ENCODE measurements at regions not wholly inside any gene's neighbourhood (a gene's known extent, or its start where the extent isn't known, plus 50 kb on each side); places are given as distances from the start of the nearest gene placed in this dataset.

- Histone ChIP-seq H3K27ac (ENCODE audit: extremely low read depth, low read depth, low read length) (no peak overlapping the region), H3K4me1 (ENCODE audit: control insufficient read depth, insufficient read depth, low read length) (no peaks in the 10 kb centered on the region), H3K9me3 (ENCODE audit: control insufficient read depth, insufficient read depth, low read depth, low read length) (no peaks in the 10 kb centered on the region), H3K4me3 (ENCODE audit: low read depth, low read length) (no peak overlapping the region), H3K36me3 (ENCODE audit: control insufficient read depth in 2 of 2, insufficient read depth in 1 of 2, low read length in 2 of 2) (no peaks in the 10 kb centered on the region)
- no peak for TF ChIP-seq ZNF112 (tag by site-specific recombination; IDR thresholded peaks at IDR 0.05)
- TF ChIP-seq ZNF423 (tag by site-specific recombination; IDR thresholded peaks at IDR 0.05) = no peak
- TF ChIP-seq ZNF626 (tag by site-specific recombination; IDR thresholded peaks at IDR 0.05) = no peak
- CTCF ChIA-PET = interaction anchor here (0.6 kb wide), 1 partner anchor 266 kb away, joined by 3 read pairs; no protein-coding TSS in a partner anchor
- POLR2A ChIA-PET = no interaction called here
Measured at GRCh38 chr13:104805346-104805745, 1730.1 kb downstream of the EFNB2 start.

- no peaks in the 10 kb centered on the region for H3K4me1 ChIP-seq (ENCODE audit: control insufficient read depth, insufficient read depth, low read length)
- no peaks in the 10 kb centered on the region for H3K9me3 ChIP-seq (ENCODE audit: control insufficient read depth, insufficient read depth, low read depth, low read length)
- CTCF ChIA-PET = no interaction called here
- no peak overlapping the region for H3K27ac ChIP-seq (ENCODE audit: extremely low read depth, low read depth, low read length)
- POLR2A ChIA-PET = no interaction called here
- H3K36me3 ChIP-seq (ENCODE audit: control insufficient read depth in 2 of 2, insufficient read depth in 1 of 2, low read length in 2 of 2) = no peaks in the 10 kb centered on the region
- H3K4me3 ChIP-seq (ENCODE audit: low read depth, low read length) = no peak overlapping the region
- no peak for TF ChIP-seq ZBTB17 (tag by site-specific recombination; IDR thresholded peaks at IDR 0.05)
- TF ChIP-seq ZNF423 (tag by site-specific recombination; IDR thresholded peaks at IDR 0.05) = no peak
- TF ChIP-seq ZNF239 (tag by site-specific recombination; IDR thresholded peaks at IDR 0.05) = no peak
- no peak for TF ChIP-seq ZNF624 (tag by site-specific recombination; IDR thresholded peaks at IDR 0.05)
- no peak for TF ChIP-seq ZNF544 (tag by site-specific recombination; IDR thresholded peaks at IDR 0.05)
- no peak for TF ChIP-seq ZNF664 (tag by site-specific recombination; IDR thresholded peaks at IDR 0.05)
- TF ChIP-seq ZIC2 (tag by site-specific recombination; IDR thresholded peaks at IDR 0.05) = no peak
- TF ChIP-seq ZNF623 (tag by site-specific recombination; IDR thresholded peaks at IDR 0.05) = no peak
- no peak for TF ChIP-seq ZNF148 (tag by site-specific recombination; IDR thresholded peaks at IDR 0.05; ENCODE audit: borderline replicate concordance)
- no peak for TF ChIP-seq KLF1 (tag by site-specific recombination; IDR thresholded peaks at IDR 0.05)
- no peak for TF ChIP-seq ZNF302 (tag by site-specific recombination; IDR thresholded peaks at IDR 0.05; ENCODE audit: low read depth)
- no peak for TF ChIP-seq ZNF416 (tag by site-specific recombination; IDR thresholded peaks at IDR 0.05)
- TF ChIP-seq ELK4 (IDR thresholded peaks at IDR 0.05; ENCODE audit: borderline replicate concordance, low read depth, low read length) = no peak
- TF ChIP-seq, protein P1, sequence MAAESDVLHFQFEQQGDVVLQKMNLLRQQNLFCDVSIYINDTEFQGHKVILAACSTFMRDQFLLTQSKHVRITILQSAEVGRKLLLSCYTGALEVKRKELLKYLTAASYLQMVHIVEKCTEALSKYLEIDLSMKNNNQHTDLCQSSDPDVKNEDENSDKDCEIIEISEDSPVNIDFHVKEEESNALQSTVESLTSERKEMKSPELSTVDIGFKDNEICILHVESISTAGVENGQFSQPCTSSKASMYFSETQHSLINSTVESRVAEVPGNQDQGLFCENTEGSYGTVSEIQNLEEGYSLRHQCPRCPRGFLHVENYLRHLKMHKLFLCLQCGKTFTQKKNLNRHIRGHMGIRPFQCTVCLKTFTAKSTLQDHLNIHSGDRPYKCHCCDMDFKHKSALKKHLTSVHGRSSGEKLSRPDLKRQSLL (tag by site-specific recombination; IDR thresholded peaks at IDR 0.05) = no peak
- no peak for TF ChIP-seq ZNF18 (tag by site-specific recombination; IDR thresholded peaks at IDR 0.05)
- TF ChIP-seq ZNF132 (tag by site-specific recombination; IDR thresholded peaks at IDR 0.05; ENCODE audit: borderline replicate concordance) = no peak
Measured at GRCh38 chr13:104799152-104799551, 1732.9 kb upstream of the SLC10A2 start.
